ENCODE measurements at regions not wholly inside any gene's neighbourhood (a gene's known extent, or its start where the extent isn't known, plus 50 kb on each side); places are given as distances from the start of the nearest gene placed in this dataset.

- H3K4me1 ChIP-seq (replicated peaks in 1 of 2): no peaks in the 10 kb centered on the region
- no peak overlapping the region for H3K4me3 ChIP-seq
- 0 to 100% (median 57%) methylated on average over 1 to 2 of the region's 2 CpGs; no CpG with 5 or more reads in 3 of the 10 experiments for whole genome bisulfite sequencing, 10 experiments
- in situ Hi-C loops (cut with MboI; ENCODE audit: low pct_unique_long_range_greater_than_20kb in 2 of 9, low sequenced_read_pairs in 9 of 9, unreplicated experiment in 9 of 9): no loop called here
- no peak overlapping the region for H3K27ac ChIP-seq
- ATAC-seq (replicated peaks in 6 of 8): no peak
Measured at GRCh38 chr4:179823342-179823741, 2381.1 kb upstream of the AGA start.

DNA sequence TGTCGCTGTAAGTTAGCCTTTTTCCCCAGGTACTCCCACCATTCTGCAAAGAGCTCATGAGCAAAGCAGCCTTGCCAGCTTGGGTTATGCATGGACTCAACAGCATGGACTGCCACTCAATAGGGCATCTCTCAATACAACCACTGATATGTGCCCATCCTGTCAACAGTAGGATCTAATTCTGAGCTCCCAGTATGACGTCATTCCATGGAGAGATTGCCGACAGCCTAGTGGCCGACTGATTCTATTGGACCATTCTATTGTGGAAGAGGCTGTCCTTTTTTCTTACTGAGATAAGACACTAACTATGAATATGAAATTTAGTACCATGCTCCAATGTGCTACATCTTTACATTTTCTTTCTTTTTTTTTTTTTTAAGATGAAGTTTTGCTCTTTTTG, 2389.0 kb upstream of the AGA start:
- 0 to 100% (median 83%) methylated on average over 1 to 4 of the region's 4 CpGs; no CpG with 5 or more reads in 1 of the 10 experiments for WGBS, 10 experiments
- no peaks in the 10 kb centered on the region for H3K4me1 ChIP-seq (replicated peaks in 1 of 2)
- no peak overlapping the region for H3K27ac ChIP-seq
- no peak for ATAC-seq (replicated peaks in 6 of 8)
- no peak overlapping the region for H3K4me3 ChIP-seq
- in situ Hi-C loops (cut with MboI; ENCODE audit: low pct_unique_long_range_greater_than_20kb in 2 of 9, low sequenced_read_pairs in 9 of 9, unreplicated experiment in 9 of 9): no loop called here

GRCh38 chr4:179836179-179837075, 2394.2 kb upstream of the AGA start:
- no peak overlapping the region for H3K27ac ChIP-seq
- no peaks in the 10 kb centered on the region for H3K4me1 ChIP-seq (replicated peaks in 1 of 2)
- in situ Hi-C loops (cut with MboI; ENCODE audit: low pct_unique_long_range_greater_than_20kb in 2 of 9, low sequenced_read_pairs in 9 of 9, unreplicated experiment in 9 of 9): no loop called here
- H3K4me3 ChIP-seq: no peak overlapping the region
- WGBS, 10 experiments: 21 to 92% (median 91%) methylated on average over 4 to 10 of the region's 11 CpGs
- ATAC-seq (replicated peaks in 6 of 8): no peak

- 35 to 68% (median 55%) methylated on average over 2 to 3 of the region's 3 CpGs; no CpG with 5 or more reads in 4 of the 10 experiments for WGBS, 10 experiments
Measured at GRCh38 chr4:179843370-179843769, 2399.8 kb upstream of the TENM3 start.

GRCh38 chr4:179855469-179855868, 2387.7 kb upstream of the TENM3 start:
- 0 to 100% (median 50%) methylated on average over 2 to 3 of the region's 3 CpGs; no CpG with 5 or more reads in 4 of the 10 experiments for WGBS, 10 experiments
- in situ Hi-C loops (cut with MboI; ENCODE audit: low pct_unique_long_range_greater_than_20kb in 2 of 9, low sequenced_read_pairs in 9 of 9, unreplicated experiment in 9 of 9): no loop called here
- Histone ChIP-seq H3K4me3 (no peak overlapping the region), H3K4me1 (replicated peaks in 1 of 2) (no peaks in the 10 kb centered on the region), H3K27ac (no peak overlapping the region)
- peak in 2 of 8 experiments; percentile 67 to 70 for ATAC-seq (replicated peaks in 6 of 8)

More at GRCh38 chr4:179843370-179843769, 2399.8 kb upstream of the TENM3 start:
- Histone ChIP-seq H3K4me3 (no peak overlapping the region), H3K4me1 (replicated peaks in 1 of 2) (no peaks in the 10 kb centered on the region), H3K27ac (no peak overlapping the region)
- in situ Hi-C loops (cut with MboI; ENCODE audit: low pct_unique_long_range_greater_than_20kb in 2 of 9, low sequenced_read_pairs in 9 of 9, unreplicated experiment in 9 of 9): no loop called here
- ATAC-seq (replicated peaks in 6 of 8): no peak

DNA sequence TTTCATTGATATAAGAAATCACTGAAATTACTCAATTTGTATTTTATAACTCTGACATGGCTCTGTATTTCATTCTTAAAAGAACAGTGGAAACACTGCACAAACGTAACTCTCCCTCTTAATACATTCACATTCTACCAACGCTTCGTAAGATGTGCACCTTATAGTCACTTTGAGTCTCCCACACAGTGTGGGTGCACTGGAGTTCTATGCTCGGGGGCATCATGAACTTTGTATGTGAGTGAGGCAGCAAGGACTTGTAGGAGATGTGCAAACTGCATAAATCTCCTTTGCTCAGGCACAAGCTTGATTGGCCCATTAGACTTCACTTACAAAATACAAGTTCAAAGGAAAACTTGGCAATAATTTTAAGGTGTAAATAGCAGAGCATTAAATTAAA, 2385.0 kb upstream of the TENM3 start:
- Histone ChIP-seq H3K4me1 (replicated peaks in 1 of 2) (no peaks in the 10 kb centered on the region), H3K4me3 (no peak overlapping the region), H3K27ac (no peak overlapping the region)
- in situ Hi-C loops (cut with MboI; ENCODE audit: low pct_unique_long_range_greater_than_20kb in 2 of 9, low sequenced_read_pairs in 9 of 9, unreplicated experiment in 9 of 9): no loop called here
- WGBS, 10 experiments: 0 to 96% (median 80%) methylated on average over 1 to 4 of the region's 4 CpGs; no CpG with 5 or more reads in 1 of the 10 experiments
- ATAC-seq (replicated peaks in 6 of 8): no peak

- Histone ChIP-seq H3K4me3 (no peak overlapping the region), H3K4me1 (replicated peaks in 1 of 2) (no peaks in the 10 kb centered on the region), H3K27ac (no peak overlapping the region)
- 21 to 53% (median 40%) methylated on average over 1 to 5 of the region's 6 CpGs; no CpG with 5 or more reads in 2 of the 10 experiments for WGBS, 10 experiments
- ATAC-seq (replicated peaks in 6 of 8): peak in 5 of 8 experiments; percentile 54 to 95 (median 77)
- in situ Hi-C loops (cut with MboI; ENCODE audit: low pct_unique_long_range_greater_than_20kb in 2 of 9, low sequenced_read_pairs in 9 of 9, unreplicated experiment in 9 of 9): no loop called here
Measured at GRCh38 chr4:179867300-179867878, 2375.8 kb upstream of the TENM3 start.

- in situ Hi-C loops (cut with MboI; ENCODE audit: low pct_unique_long_range_greater_than_20kb in 2 of 9, low sequenced_read_pairs in 9 of 9, unreplicated experiment in 9 of 9): no loop called here
- Histone ChIP-seq H3K27ac (no peak overlapping the region), H3K4me1 (replicated peaks in 1 of 2) (no peaks in the 10 kb centered on the region), H3K4me3 (no peak overlapping the region)
- no peak for ATAC-seq (replicated peaks in 6 of 8)
- WGBS, 10 experiments: 0 to 100% (median 73%) methylated on average over 1 of the region's 1 CpG
Measured at GRCh38 chr4:179871726-179872125, 2371.5 kb upstream of the TENM3 start.

GRCh38 chr4:179872755-179873154, 2370.4 kb upstream of the TENM3 start:
- WGBS, 10 experiments: 0 to 89% (median 45%) methylated on average over 1 to 3 of the region's 3 CpGs
- in situ Hi-C loops (cut with MboI; ENCODE audit: low pct_unique_long_range_greater_than_20kb in 2 of 9, low sequenced_read_pairs in 9 of 9, unreplicated experiment in 9 of 9): no loop called here
- Histone ChIP-seq H3K4me3 (no peak overlapping the region), H3K4me1 (replicated peaks in 1 of 2) (no peaks in the 10 kb centered on the region), H3K27ac (no peak overlapping the region)
- peak in 1 of 8 experiments; percentile 57 for ATAC-seq (replicated peaks in 6 of 8)

GRCh38 chr4:179880756-179881155, 2362.4 kb upstream of the TENM3 start:
- Histone ChIP-seq H3K4me3 (no peak overlapping the region), H3K27ac (no peak overlapping the region), H3K4me1 (replicated peaks in 1 of 2) (no peaks in the 10 kb centered on the region)
- no peak for ATAC-seq (replicated peaks in 6 of 8)
- WGBS, 10 experiments: 0 to 100% (median 57%) methylated on average over 1 to 2 of the region's 3 CpGs; no CpG with 5 or more reads in 1 of the 10 experiments
- in situ Hi-C loops (cut with MboI; ENCODE audit: low pct_unique_long_range_greater_than_20kb in 2 of 9, low sequenced_read_pairs in 9 of 9, unreplicated experiment in 9 of 9): no loop called here

DNA sequence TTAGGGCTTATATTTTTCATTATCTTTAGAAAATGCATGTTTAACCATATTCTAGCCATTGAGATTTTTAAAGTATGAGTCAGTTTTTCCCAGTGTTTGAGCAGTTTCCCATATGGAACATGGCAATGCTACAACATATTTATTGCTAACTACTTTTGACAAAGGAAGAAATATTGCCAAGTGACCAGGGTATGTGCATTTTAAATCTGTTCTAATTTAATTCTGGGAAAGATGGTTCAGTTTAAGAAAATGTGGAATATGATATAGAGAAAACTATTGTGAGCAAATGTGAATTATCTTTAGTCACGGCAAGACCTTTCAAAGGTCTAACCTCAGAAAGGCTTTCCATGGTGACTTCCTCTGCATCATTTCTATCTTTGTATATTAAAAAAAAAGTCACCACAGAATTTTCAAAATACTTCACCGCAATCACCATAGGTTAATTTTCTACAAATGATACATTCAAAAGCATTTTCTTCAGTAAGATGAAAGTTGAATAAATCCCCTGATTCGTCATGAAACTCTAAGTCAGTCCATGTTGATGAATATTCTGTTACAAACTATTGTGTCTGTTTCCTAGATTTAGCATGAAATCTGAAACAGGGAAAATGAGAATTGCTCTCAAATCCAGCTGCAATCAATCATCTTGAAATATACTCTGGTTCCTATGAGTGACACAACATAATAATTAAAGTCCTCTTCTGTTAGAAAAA, 2349.0 kb upstream of the TENM3 start:
- H3K27ac ChIP-seq: no peak overlapping the region
- ATAC-seq (replicated peaks in 6 of 8): peak in 2 of 8 experiments; percentile 29 to 88
- WGBS, 10 experiments: 0 to 100% (median 80%) methylated on average over 1 to 3 of the region's 3 CpGs; no CpG with 5 or more reads in 1 of the 10 experiments
- peaks cover 0 to 3% of the 10 kb centered on the region in 2 donors for H3K4me1 ChIP-seq (replicated peaks in 1 of 2)
- in situ Hi-C loops (cut with MboI; ENCODE audit: low pct_unique_long_range_greater_than_20kb in 2 of 9, low sequenced_read_pairs in 9 of 9, unreplicated experiment in 9 of 9): no loop called here
- H3K4me3 ChIP-seq: no peak overlapping the region

GRCh38 chr4:179919587-179919986, 2323.6 kb upstream of the TENM3 start:
- Histone ChIP-seq H3K27ac (no peak overlapping the region), H3K4me3 (no peak overlapping the region), H3K4me1 (replicated peaks in 1 of 2) (peaks cover 0 to 4% of the 10 kb centered on the region in 2 donors)
- peak in 3 of 8 experiments; percentile 30 to 65 (median 54) for ATAC-seq (replicated peaks in 6 of 8)
- in situ Hi-C loops (cut with MboI; ENCODE audit: low pct_unique_long_range_greater_than_20kb in 2 of 9, low sequenced_read_pairs in 9 of 9, unreplicated experiment in 9 of 9): no loop called here

- Histone ChIP-seq H3K4me3 (no peak overlapping the region), H3K4me1 (replicated peaks in 1 of 2) (no peaks in the 10 kb centered on the region), H3K27ac (no peak overlapping the region)
- in situ Hi-C loops (cut with MboI; ENCODE audit: low pct_unique_long_range_greater_than_20kb in 2 of 9, low sequenced_read_pairs in 9 of 9, unreplicated experiment in 9 of 9): no loop called here
- ATAC-seq (replicated peaks in 6 of 8): no peak
- WGBS, 10 experiments: 0 to 100% (median 83%) methylated on average over 1 of the region's 1 CpG; no CpG with 5 or more reads in 2 of the 10 experiments
Measured at GRCh38 chr4:179927473-179927872, 2315.7 kb upstream of the TENM3 start.
